GM12872 (cell line): ENCODE measurements at regions not wholly inside any gene's neighbourhood (a gene's known extent, or its start where the extent isn't known, plus 50 kb on each side); places are given as distances from the start of the nearest gene placed in this dataset.

Source experiments
- CTCF ChIP-seq: IDR thresholded peaks from 3 replicates; pipeline ENCODE4 v1.5.1; 2011; ENCODE audit warnings: low read depth, mild to moderate bottlenecking, low read length, moderate library complexity; ENCODE audit not compliant: insufficient read depth

DNA sequence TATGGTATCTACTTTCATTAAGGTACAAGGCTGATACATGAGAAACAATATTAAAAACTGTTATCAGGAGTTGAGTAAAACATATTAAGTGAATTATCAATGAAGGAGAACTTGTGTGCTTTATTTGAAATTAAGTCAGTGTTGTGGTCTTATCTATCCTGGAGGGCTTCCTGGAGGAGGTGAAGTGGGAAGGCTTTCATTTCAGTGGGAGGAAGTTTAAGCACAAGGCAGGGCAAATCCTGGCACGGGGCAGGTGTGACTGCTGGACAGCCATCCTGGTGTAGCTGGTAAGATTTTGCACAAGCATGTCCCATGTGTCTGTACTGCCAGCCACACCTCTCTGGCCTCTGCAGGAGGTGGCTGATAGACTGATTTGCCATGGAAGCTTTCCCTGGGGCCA is 159.7 kb upstream of the SKOR2 start:
- no peak for TF ChIP-seq CTCF

GRCh38 chr18:47410139-47410538 is 158.7 kb upstream of the SKOR2 start:
- no peak for TF ChIP-seq CTCF

- no peak for TF ChIP-seq CTCF
These were observed 158.1 kb upstream of the SKOR2 start for GRCh38 chr18:47409519-47409918.

- TF ChIP-seq CTCF, result no peak
These were observed 156.3 kb upstream of the SKOR2 start for GRCh38 chr18:47407736-47408135.

DNA sequence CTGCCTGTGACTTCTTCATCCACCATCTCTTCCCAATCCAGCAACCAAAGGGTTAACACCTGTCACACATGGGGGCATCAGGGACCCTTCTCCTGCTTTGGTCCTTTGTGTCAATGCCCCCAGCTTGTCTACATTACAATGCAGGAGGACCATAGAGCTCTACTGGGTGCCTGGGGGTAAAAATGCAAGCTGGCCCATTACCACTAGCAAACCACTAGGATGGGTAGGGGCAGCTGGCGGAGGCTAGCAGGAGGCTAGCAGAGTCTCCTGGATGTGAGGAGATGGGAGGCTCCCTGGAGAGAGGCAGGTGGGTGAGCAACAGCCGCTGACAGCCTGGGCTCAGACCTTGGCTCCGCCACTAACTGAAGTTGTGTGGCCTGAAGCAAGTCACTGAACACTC is 153.4 kb upstream of the SKOR2 start:
- TF ChIP-seq CTCF, result no peak

DNA sequence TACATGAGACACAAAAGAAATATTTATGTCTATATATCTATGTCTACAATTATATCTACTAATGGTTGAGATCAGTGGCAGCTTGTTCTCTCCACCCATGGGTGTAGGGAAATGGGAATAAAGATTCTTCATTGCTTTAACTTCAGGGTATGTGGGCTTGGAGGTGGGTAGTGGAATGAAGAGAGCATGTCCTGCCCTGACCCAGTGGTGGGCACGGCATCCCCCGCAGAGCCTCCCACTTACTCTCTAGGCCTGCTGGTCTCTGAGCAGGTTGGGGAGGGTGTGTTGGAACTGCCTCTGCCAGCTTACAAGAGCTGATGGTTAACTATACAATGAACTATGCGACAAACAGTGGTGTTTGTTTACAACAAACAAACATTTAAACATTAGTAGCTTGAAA is 152.5 kb upstream of the SKOR2 start:
- no peak for TF ChIP-seq CTCF

- TF ChIP-seq CTCF, result no peak
These were observed 151.9 kb upstream of the SKOR2 start for GRCh38 chr18:47403317-47403716.

- no peak for TF ChIP-seq CTCF
These were observed 148.0 kb upstream of the SKOR2 start for GRCh38 chr18:47399475-47399874.
